Stimulated activated memory B cell treated with anti-CD40 and anti-IgM and Interleukin-4, amounts not matched to agents 10 μg/mL and 1 μg/mL and 100 μg/mL, for 72 hours (primary cell): ENCODE measurements at regions not wholly inside any gene's neighbourhood (a gene's known extent, or its start where the extent isn't known, plus 50 kb on each side); places are given as distances from the start of the nearest gene placed in this dataset.

Source experiments
- ATAC-seq: fragments of 150-1000 bp; cut with Tn5 transposase; 2 replicates; pipeline ENCODE4 v1.10.0; 2021
- H3K27ac Mint-ChIP-seq: one replicate; pipeline ENCODE4 v1.8.0; 2022; ENCODE audit warnings: mild to moderate bottlenecking, mixed read lengths
- H3K27me3 Mint-ChIP-seq: one replicate; pipeline ENCODE4 v1.8.0; 2022; ENCODE audit warnings: mixed read lengths
- H3K36me3 Mint-ChIP-seq: one replicate; pipeline ENCODE4 v1.8.0; 2022; ENCODE audit warnings: mixed read lengths
- H3K4me1 Mint-ChIP-seq: one replicate; pipeline ENCODE4 v1.8.0; 2022; ENCODE audit warnings: mixed read lengths
- H3K4me3 Mint-ChIP-seq: one replicate; pipeline ENCODE4 v1.8.0; 2022; ENCODE audit warnings: mild to moderate bottlenecking, moderate library complexity, mixed read lengths
- H3K9me3 Mint-ChIP-seq: one replicate; pipeline ENCODE4 v1.8.0; 2022; ENCODE audit warnings: mixed read lengths

DNA sequence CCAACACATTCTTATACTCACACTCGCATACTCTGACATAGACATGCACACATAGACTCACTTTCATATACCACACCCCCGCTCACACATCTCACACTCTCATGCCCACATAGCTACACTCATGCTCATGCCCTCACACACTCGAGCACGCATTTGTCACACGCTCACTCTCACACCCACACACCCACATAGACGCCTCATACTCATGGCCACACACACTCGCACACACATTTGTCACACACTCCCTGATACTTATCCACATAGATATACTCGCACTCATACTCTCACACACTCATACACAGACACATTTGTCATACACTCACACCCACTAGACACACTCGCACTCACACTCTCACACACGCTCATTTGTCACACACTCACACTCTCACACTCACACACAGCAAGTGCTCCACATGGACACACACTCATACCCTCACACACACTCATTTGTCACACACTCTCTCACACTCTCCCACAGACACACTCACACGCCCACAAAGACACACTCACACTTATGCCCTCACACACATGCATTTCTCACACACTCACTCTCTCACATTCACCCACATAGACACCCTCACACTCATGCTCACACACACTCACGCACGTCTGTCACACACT is 50.9 kb downstream of the TNP1 start:
- H3K4me1 Mint-ChIP-seq = no peaks in the 10 kb centered on the region
- H3K36me3 Mint-ChIP-seq = no peaks in the 10 kb centered on the region
- ATAC-seq = no peak
- no peaks in the 10 kb centered on the region for H3K27me3 Mint-ChIP-seq
- H3K9me3 Mint-ChIP-seq = peaks cover 4% of the 10 kb centered on the region
- no peak overlapping the region for H3K4me3 Mint-ChIP-seq
- no peak overlapping the region for H3K27ac Mint-ChIP-seq

DNA sequence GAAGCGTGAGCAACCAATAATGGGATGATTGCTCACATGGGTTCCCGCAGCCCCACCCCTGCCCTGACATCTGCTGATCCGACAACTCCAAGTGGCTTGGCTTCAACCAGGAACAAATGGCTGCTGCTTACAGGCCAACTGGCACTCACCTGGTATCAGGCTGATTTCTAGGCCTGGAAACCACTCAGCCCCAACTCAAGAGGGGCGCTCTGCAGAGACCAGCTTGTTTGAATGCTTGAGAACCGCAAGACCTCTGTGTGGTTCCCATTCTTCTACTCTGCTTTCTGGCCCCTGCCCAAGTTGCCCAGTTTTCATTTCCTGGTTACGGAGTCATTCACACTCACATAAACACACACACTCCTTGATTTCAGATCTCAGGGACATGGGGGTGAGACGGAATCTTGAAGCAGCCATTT is 52.0 kb downstream of the TNP1 start:
- no peak overlapping the region for H3K4me3 Mint-ChIP-seq
- no peaks in the 10 kb centered on the region for H3K4me1 Mint-ChIP-seq
- H3K36me3 Mint-ChIP-seq = no peaks in the 10 kb centered on the region
- peaks cover 4% of the 10 kb centered on the region for H3K9me3 Mint-ChIP-seq
- ATAC-seq = no peak
- no peak overlapping the region for H3K27ac Mint-ChIP-seq
- no peaks in the 10 kb centered on the region for H3K27me3 Mint-ChIP-seq

DNA sequence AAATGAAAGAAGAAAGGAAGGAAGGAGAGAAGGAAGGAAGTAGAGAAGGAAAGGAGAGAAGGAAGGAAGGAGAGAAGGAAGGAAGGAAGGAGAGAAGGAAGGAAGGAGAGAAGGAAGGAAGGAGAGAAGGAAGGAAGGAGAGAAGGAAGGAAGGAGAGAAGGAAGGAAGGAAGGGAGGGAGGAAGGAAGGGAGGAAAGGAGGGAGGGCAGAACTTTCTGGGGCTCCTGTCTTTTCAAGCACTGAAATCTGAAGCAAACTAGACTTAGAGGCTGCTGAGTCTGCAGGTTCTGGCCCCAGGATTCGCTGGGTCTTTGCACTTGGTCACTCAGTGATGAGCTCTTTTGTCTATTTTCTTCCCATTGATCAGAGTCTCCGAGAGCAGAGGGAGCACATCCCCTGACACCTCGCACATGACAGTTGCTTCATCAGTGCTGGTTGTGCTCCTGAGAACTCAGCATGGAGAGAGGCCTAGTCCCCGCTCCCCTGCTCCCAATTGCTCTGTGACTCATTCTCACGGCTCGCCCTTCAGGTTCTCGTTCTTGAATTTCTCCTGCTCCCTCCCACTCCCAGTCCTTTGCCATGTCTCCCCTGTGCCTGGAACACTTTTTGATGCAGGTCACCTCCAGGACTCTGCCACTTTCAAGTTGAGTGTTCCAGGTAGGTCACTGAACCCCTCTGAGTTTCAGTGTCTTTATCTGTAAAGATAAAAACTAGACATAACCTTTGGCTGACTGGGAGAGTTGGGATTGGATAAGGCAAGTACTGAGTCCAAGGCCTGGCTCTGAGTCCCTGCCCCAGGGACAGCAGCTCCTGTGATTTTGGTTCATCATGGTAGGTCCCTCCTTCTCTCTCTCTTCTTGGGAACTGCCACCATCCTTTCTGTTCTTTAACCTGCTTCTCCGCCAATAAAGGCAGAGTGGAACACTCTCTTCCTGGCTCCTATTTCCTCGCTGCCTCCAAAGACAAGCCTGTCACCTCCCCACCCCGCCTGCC is 55.2 kb downstream of the TNP1 start:
- ATAC-seq = no peak
- H3K27ac Mint-ChIP-seq = no peak overlapping the region
- no peaks in the 10 kb centered on the region for H3K36me3 Mint-ChIP-seq
- H3K27me3 Mint-ChIP-seq = no peaks in the 10 kb centered on the region
- H3K4me1 Mint-ChIP-seq = no peaks in the 10 kb centered on the region
- peaks cover 4% of the 10 kb centered on the region for H3K9me3 Mint-ChIP-seq
- no peak overlapping the region for H3K4me3 Mint-ChIP-seq

- Mint-ChIP-seq H3K27me3 (no peaks in the 10 kb centered on the region), H3K4me1 (no peaks in the 10 kb centered on the region), H3K27ac (no peak overlapping the region), H3K36me3 (no peaks in the 10 kb centered on the region), H3K4me3 (no peak overlapping the region), H3K9me3 (peaks cover 4% of the 10 kb centered on the region)
- no peak for ATAC-seq
Observed at GRCh38 chr2:216803791-216804190, 56.1 kb downstream of the TNP1 start.

- H3K27me3 Mint-ChIP-seq = no peaks in the 10 kb centered on the region
- H3K4me3 Mint-ChIP-seq = no peak overlapping the region
- ATAC-seq = no peak
- H3K9me3 Mint-ChIP-seq = peaks cover 7% of the 10 kb centered on the region
- H3K27ac Mint-ChIP-seq = no peak overlapping the region
- no peaks in the 10 kb centered on the region for H3K36me3 Mint-ChIP-seq
- H3K4me1 Mint-ChIP-seq = no peaks in the 10 kb centered on the region
Observed at GRCh38 chr2:216802516-216803215, 57.2 kb downstream of the TNP1 start.

DNA sequence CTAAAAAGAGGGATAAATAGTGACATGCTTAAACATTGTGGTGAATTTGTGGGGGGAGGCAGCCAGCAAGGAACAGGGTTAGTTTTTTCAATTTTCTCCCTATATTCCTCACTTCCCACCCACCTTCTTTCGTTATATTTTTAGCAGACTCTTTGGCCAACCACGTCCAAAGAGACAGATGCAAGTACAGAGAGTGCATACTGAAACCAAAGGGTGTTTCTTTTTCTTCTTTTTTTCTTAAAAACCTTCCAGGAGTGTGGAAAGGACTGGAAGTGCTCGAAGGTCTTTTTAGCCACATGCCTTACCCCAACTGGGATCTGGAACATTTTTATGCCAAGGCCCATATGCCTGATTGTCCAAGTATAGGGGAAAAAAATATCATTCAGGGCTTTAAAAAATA is 59.0 kb downstream of the TNP1 start:
- Mint-ChIP-seq H3K9me3 (peaks cover 7% of the 10 kb centered on the region), H3K27ac (no peak overlapping the region), H3K36me3 (no peaks in the 10 kb centered on the region), H3K27me3 (no peaks in the 10 kb centered on the region), H3K4me1 (no peaks in the 10 kb centered on the region), H3K4me3 (no peak overlapping the region)
- no peak for ATAC-seq

DNA sequence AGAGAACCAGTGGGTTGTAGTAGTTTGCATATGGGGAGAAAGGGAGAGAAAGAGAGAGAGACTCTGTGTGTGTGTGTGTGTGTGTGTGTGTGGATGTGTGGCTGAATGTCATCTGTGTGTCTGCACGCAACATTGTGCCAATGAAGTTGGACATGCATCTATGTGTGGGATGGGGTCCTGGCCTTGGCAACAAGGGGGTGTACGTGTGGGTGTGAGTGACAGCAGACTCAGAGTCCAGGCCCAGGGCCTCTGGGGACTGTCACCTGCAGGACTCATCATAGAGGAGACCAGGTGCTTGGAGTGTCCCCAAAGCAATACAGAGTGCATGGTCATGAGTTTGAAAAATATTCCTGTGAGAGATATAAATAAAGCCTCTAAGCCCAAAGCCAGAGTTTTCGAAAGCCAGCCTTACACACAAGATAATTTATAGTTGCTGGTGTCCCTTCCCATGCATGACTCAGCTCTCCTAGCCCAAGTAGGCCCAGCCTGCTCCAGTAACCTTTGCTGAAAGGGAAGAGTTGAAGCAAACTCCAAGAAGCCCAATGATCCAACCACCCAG is 59.9 kb downstream of the TNP1 start:
- H3K9me3 Mint-ChIP-seq = peaks cover 7% of the 10 kb centered on the region
- H3K4me1 Mint-ChIP-seq = no peaks in the 10 kb centered on the region
- H3K4me3 Mint-ChIP-seq = no peak overlapping the region
- no peaks in the 10 kb centered on the region for H3K27me3 Mint-ChIP-seq
- no peaks in the 10 kb centered on the region for H3K36me3 Mint-ChIP-seq
- no peak overlapping the region for H3K27ac Mint-ChIP-seq
- no peak for ATAC-seq

DNA sequence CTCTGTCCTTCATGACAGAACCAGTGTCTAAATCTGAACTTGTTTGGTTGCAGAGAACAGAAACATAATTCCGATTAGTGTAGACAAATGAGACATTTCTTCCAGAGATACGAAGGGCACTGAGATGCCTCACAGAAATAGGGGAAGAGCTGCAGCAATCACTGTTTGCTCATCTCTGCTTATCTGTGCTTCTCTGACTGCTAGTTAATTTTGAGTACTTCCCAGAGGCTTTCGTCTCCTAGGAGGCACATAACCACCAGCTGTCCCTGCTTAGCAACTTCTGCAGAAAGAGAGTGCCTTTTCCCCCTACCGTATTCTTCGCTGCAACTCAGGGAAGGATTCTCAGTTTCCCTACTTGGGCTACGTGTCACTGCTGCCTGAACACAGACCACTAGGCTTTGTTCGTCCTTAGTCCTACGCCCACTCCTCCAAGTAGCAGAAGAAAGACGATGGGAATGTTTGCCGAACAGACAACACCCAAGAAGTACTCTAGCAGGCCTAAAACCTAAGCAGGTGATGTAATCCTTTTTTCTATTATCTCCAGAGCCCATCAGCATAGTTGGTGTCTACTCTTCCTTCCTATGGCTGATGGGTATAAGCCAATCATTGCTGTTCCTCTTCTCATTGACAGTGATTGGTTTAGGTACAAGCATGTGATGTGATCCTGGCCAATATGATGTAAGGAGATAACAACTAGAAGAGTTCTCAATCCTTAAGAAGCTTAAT is 63.6 kb downstream of the TNP1 start:
- Mint-ChIP-seq H3K4me1 (no peaks in the 10 kb centered on the region), H3K9me3 (peaks cover 2% of the 10 kb centered on the region), H3K36me3 (no peaks in the 10 kb centered on the region), H3K4me3 (no peak overlapping the region), H3K27ac (no peak overlapping the region), H3K27me3 (no peaks in the 10 kb centered on the region)
- ATAC-seq = no peak

DNA sequence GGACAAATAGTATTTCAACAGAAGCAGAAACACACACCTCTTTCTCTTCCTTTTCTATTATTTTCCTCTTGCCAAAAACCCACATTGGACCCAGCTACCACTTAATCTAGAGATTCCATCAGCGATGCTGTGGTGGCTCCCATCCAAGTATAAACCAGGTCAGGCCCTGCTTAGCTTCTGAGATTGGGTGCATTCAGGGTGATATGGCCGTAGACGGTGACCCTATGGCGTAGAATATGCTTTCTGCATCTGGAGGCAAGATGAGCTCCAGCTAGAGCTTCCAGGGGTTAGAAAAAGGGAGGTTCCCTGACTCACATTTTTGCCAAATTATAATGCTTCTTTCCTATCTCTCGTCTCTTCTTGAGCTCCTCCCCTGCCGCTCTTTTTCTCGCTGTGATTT is 66.5 kb downstream of the TNP1 start:
- Mint-ChIP-seq H3K27me3 (peaks cover 6% of the 10 kb centered on the region), H3K4me1 (no peaks in the 10 kb centered on the region), H3K4me3 (no peak overlapping the region), H3K9me3 (peaks cover 2% of the 10 kb centered on the region), H3K27ac (no peak overlapping the region), H3K36me3 (no peaks in the 10 kb centered on the region)
- ATAC-seq = no peak

- H3K36me3 Mint-ChIP-seq = no peaks in the 10 kb centered on the region
- no peak overlapping the region for H3K4me3 Mint-ChIP-seq
- no peak for ATAC-seq
- H3K27me3 Mint-ChIP-seq = peaks cover 6% of the 10 kb centered on the region
- no peaks in the 10 kb centered on the region for H3K4me1 Mint-ChIP-seq
- no peaks in the 10 kb centered on the region for H3K9me3 Mint-ChIP-seq
- H3K27ac Mint-ChIP-seq = no peak overlapping the region
Observed at GRCh38 chr2:216792222-216793021, 67.4 kb downstream of the TNP1 start.

DNA sequence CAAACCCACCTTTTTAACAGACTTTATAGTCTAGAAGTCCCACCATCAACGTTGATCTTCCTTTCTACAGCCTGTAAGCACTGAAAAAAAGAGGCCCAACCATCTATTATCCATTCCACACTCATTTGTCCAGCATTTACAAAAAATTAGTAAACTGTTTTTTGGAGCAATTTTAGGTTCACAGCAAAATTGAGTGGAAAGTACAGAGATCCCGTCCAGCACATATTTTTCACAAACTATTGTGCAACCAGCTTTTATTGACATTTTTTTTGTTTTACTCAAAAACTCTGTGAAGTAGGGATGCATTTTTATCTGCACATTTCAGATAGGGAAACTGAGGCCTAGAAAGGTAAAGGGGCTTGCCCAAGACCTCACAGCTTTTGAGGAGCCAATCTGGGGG is 68.6 kb downstream of the TNP1 start:
- Mint-ChIP-seq H3K27me3 (peaks cover 10% of the 10 kb centered on the region), H3K4me3 (no peak overlapping the region), H3K36me3 (no peaks in the 10 kb centered on the region), H3K27ac (no peak overlapping the region), H3K9me3 (no peaks in the 10 kb centered on the region), H3K4me1 (no peaks in the 10 kb centered on the region)
- ATAC-seq = no peak

DNA sequence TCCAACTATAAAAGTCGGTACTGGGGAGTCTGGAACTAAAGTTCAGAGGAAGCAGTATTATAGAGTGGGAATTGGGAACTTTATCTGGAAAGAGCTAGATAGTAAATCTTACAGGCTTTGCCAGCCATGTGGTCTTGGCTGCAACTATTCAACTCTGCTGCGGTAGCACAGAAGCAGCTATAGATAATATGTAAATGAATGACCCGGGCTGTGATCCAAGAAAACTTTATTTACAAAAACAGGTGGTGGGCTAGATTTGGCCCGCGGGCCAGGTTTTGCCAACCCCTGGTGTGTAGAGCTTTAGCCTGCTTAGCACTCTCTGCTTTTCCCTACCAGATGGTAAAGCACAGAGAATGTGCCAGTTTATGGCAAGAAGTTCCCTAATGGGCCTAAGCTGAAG is 70.8 kb downstream of the TNP1 start:
- H3K4me1 Mint-ChIP-seq = no peaks in the 10 kb centered on the region
- no peak overlapping the region for H3K4me3 Mint-ChIP-seq
- H3K36me3 Mint-ChIP-seq = no peaks in the 10 kb centered on the region
- no peak for ATAC-seq
- H3K27ac Mint-ChIP-seq = no peak overlapping the region
- H3K9me3 Mint-ChIP-seq = no peaks in the 10 kb centered on the region
- peaks cover 17% of the 10 kb centered on the region for H3K27me3 Mint-ChIP-seq

DNA sequence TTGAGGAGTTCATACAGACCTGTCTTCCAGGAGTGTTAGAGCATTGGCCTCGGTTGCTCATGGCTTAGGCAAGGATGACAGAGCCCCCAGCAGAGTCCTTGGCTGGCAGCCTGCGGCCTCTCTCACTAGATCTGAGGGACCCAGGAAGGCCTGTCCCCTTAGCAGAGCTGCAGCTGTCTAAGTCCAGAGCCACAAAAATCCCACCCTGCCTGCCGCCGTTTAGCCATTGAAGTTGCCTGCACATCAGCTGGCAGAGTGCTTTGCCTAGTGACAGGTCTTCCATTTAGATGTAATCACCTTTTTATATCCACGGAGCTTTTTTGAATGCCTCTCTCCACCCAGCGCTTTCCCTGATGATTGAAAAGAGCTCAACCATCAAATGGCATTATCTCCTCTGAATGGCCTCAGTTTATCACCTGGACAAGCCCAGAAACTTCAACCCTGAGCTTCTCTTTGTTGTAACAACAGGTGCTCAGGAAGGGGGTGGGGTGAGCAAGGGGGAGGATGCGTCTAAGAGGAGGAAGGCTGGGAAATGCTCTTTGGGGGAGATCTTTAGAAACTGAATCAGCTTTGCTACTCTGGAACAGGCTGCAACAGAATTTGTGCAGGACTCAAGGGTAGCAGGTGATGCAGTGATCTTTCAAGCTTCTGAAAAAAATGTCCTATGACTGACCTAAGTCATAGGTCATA is 71.9 kb downstream of the TNP1 start:
- Mint-ChIP-seq H3K4me3 (no peak overlapping the region), H3K9me3 (no peaks in the 10 kb centered on the region), H3K36me3 (no peaks in the 10 kb centered on the region), H3K4me1 (no peaks in the 10 kb centered on the region), H3K27me3 (peaks cover 17% of the 10 kb centered on the region), H3K27ac (no peak overlapping the region)
- ATAC-seq = no peak

DNA sequence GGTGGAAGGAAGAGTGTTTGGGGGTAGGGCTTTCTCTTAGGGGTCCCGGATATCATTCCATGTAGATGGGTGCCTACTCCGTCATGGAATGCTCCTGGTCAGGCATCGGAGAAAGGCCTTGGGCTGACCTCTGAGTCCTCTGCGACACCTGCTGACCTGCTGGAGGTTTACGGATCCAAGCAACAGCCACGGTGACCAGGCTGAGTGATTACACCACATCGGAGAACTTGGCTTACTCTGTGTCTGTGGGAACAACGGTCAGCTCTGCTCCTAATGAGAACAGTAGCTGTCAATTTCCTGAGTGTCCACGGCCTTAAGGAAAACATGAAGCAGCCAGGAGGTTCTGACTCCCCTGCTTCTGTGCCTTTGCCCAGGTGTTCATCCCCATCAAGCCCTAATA is 73.2 kb downstream of the TNP1 start:
- Mint-ChIP-seq H3K9me3 (no peaks in the 10 kb centered on the region), H3K27me3 (peaks cover 17% of the 10 kb centered on the region), H3K27ac (no peak overlapping the region), H3K36me3 (no peaks in the 10 kb centered on the region), H3K4me3 (no peak overlapping the region), H3K4me1 (no peaks in the 10 kb centered on the region)
- no peak for ATAC-seq
